ENCODE measurements at regions not wholly inside any gene's neighbourhood (a gene's known extent, or its start where the extent isn't known, plus 50 kb on each side); places are given as distances from the start of the nearest gene placed in this dataset.
A peak's percentile ranks its signal among the peaks of the same experiment; 100 is the strongest.
"Not testable (repeated sequence)": the region's sequence is repeated elsewhere in the genome, so short reads cannot be mapped to it uniquely, and the experiment has no call there.

GRCh38 chr1:168428063-168428731 is 115.6 kb downstream of the XCL2 start:
- no peak for DNase-seq (ENCODE audit: low spot score)
- ATAC-seq = peak; percentile 56
- intact Hi-C loops (cut with DNase I) = no loop called here

GRCh38 chr1:168427051-168427450 is 116.7 kb downstream of the XCL2 start:
- intact Hi-C loops (cut with DNase I) = no loop called here
- DNase-seq (ENCODE audit: low spot score) (no peak), ATAC-seq (no peak)

GRCh38 chr1:168424281-168424680 is 119.5 kb downstream of the XCL2 start:
- ATAC-seq (no peak), DNase-seq (ENCODE audit: low spot score) (no peak)
- intact Hi-C loops (cut with DNase I) = no loop called here

- intact Hi-C loops (cut with DNase I) = no loop called here
- peak; percentile 67 for ATAC-seq
- no peak for DNase-seq (ENCODE audit: low spot score)
Observed at GRCh38 chr1:168422203-168422847, 121.5 kb downstream of the XCL2 start.

GRCh38 chr1:168421399-168422004 is 122.3 kb downstream of the XCL2 start:
- intact Hi-C loops (cut with DNase I) = no loop called here
- DNase-seq (ENCODE audit: low spot score) (no peak), ATAC-seq (no peak)

- intact Hi-C loops (cut with DNase I) = no loop called here
- ATAC-seq = no peak
- DNase-seq (ENCODE audit: low spot score) = no peak
Observed at GRCh38 chr1:168420177-168420576, 123.6 kb downstream of the XCL2 start.

GRCh38 chr1:168419736-168420135 is 124.1 kb downstream of the XCL2 start:
- intact Hi-C loops (cut with DNase I) = no loop called here
- DNase-seq (ENCODE audit: low spot score) = no peak
- ATAC-seq = no peak

GRCh38 chr1:168416220-168416619 is 127.6 kb downstream of the XCL2 start:
- intact Hi-C loops (cut with DNase I) = no loop called here
- DNase-seq (ENCODE audit: low spot score) (no peak), ATAC-seq (no peak)

GRCh38 chr1:168414914-168415313 is 128.9 kb downstream of the XCL2 start:
- DNase-seq (ENCODE audit: low spot score) = no peak
- intact Hi-C loops (cut with DNase I) = no loop called here
- ATAC-seq = no peak

- intact Hi-C loops (cut with DNase I) = no loop called here
- no peak for ATAC-seq
- no peak for DNase-seq (ENCODE audit: low spot score)
Observed at GRCh38 chr1:168410464-168410863, 129.8 kb downstream of the TBX19 start.

GRCh38 chr1:168408884-168409283 is 128.2 kb downstream of the TBX19 start:
- DNase-seq (ENCODE audit: low spot score) (no peak), ATAC-seq (peak; percentile 20)
- intact Hi-C loops (cut with DNase I) = no loop called here

- intact Hi-C loops (cut with DNase I) = no loop called here
- DNase-seq (ENCODE audit: low spot score) (no peak), ATAC-seq (peak; percentile 91)
Observed at GRCh38 chr1:168408539-168408865, 127.8 kb downstream of the TBX19 start.

GRCh38 chr1:168407832-168408538 is 127.3 kb downstream of the TBX19 start:
- intact Hi-C loops (cut with DNase I) = no loop called here
- DNase-seq (ENCODE audit: low spot score) (no peak), ATAC-seq (peak; percentile 82)

GRCh38 chr1:168405906-168406549 is 125.4 kb downstream of the TBX19 start:
- DNase-seq (ENCODE audit: low spot score) (no peak), ATAC-seq (peak; percentile 35)
- intact Hi-C loops (cut with DNase I) = no loop called here

- intact Hi-C loops (cut with DNase I) = no loop called here
- DNase-seq (ENCODE audit: low spot score) = no peak
- ATAC-seq = no peak
Observed at GRCh38 chr1:168403140-168403539, 122.5 kb downstream of the TBX19 start.

- DNase-seq (ENCODE audit: low spot score); ATAC-seq; intact Hi-C loops (cut with DNase I): not testable (repeated sequence)
Observed at GRCh38 chr1:168402466-168402865, 121.8 kb downstream of the TBX19 start.

- intact Hi-C loops (cut with DNase I) = no loop called here
- no peak for DNase-seq (ENCODE audit: low spot score)
- ATAC-seq = no peak
Observed at GRCh38 chr1:168401341-168401740, 120.7 kb downstream of the TBX19 start.

- ATAC-seq = no peak
- intact Hi-C loops (cut with DNase I) = no loop called here
- no peak for DNase-seq (ENCODE audit: low spot score)
Observed at GRCh38 chr1:168400139-168400538, 119.5 kb downstream of the TBX19 start.

GRCh38 chr1:168397806-168398205 is 117.1 kb downstream of the TBX19 start:
- DNase-seq (ENCODE audit: low spot score) = no peak
- ATAC-seq = no peak
- intact Hi-C loops (cut with DNase I) = no loop called here

Measured in sciatic nerve (tissue), 2 donors.